D341Med (cell line): ENCODE measurements at regions not wholly inside any gene's neighbourhood (a gene's known extent, or its start where the extent isn't known, plus 50 kb on each side); places are given as distances from the start of the nearest gene placed in this dataset.
"Not testable (repeated sequence)": the region's sequence is repeated elsewhere in the genome, so short reads cannot be mapped to it uniquely, and the experiment has no call there.

Experiments
- DNase-seq: peaks from one replicate; pipeline ENCODE4 v3.0.0; 2012; ENCODE audit warnings: low spot score

DNA sequence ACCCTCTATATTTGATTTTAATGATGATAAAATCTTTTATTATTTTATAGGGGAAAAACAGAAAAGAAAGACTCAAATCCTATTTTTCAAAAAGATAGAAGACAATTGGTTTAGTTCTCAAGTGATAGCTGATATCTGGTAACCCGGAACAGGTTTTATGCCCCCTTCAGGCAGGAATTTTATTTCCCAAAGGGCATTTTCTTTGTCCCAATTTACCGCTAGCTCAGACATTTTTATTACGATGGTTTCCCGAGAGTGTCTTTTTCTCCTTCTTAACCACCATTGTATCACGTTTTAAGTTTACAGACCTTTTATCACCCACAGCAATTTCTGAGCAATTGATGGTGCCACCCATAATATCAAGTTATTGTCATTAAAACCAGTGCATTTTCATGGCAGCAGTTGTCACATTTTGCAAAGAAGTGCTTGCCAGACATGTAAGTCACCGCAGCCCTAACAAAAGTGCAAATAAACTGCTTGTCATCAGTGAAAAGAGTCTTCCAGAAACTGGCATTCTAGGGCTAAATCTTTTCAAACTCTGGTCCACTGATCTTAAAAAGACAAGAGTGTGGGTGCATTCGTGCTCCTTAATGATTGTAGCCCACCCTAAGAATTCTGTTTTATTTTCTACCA is 204.8 kb upstream of the VCX start:
- DNase-seq = no peak

DNA sequence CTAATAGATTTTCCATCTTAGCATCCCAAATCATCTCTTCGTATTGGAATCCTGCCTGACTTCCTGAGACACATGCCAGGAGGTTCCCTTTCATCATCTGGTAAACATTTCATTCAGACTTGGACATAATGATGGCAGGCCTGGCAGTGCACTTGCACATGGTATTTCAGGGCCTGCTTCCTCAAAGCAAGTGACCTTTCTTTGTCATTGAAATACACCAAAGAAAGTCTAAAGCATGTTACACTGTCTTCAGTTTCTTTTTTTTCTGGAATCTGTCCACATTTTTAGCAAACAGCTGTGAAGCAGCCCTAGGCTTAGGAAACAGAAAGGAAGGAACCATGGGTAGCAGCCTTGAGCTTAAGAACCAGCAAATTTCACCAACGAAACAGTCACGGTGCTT is 205.9 kb upstream of the VCX start:
- no peak for DNase-seq

DNA sequence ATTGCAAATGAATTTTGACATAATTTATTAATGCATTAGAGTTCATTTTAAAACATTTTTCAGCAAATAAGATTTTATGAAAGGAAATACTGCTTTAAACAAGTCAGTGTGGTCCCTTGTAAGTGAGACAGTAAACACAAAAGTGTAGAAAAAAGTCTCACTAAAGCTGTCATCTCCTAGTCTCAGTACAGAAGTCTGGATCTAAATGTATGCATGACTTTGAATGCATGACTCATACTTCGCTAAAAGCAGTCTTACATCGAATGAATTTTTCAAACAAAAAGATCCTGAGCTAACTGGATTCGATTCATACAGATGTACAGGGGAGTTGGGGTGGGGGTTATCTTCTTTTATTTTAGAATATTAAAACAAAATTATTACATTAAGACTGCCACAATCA is 207.4 kb upstream of the VCX start:
- no peak for DNase-seq

DNA sequence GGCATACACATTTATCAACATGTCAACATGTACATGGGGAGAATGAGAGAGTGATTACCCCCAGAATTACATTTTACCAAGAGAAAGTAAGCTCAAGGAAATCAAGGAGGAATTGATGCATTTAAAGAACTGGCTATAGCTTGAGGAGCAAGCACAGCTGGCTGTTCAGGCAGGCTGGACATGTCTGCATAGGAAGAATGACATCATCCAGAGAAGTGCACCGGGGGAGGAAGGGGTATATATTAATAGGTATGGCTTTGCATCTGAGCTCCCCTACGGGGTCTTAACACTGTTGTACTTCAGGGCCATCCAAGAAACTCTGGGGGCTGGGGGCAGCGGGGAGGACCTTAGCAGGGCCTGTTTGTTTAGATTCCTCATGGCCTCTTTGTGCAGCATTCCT is 222.4 kb upstream of the VCX start:
- DNase-seq = no peak

GRCh38 chrX:7617994-7618393 is 225.0 kb upstream of the VCX start:
- no peak for DNase-seq

DNA sequence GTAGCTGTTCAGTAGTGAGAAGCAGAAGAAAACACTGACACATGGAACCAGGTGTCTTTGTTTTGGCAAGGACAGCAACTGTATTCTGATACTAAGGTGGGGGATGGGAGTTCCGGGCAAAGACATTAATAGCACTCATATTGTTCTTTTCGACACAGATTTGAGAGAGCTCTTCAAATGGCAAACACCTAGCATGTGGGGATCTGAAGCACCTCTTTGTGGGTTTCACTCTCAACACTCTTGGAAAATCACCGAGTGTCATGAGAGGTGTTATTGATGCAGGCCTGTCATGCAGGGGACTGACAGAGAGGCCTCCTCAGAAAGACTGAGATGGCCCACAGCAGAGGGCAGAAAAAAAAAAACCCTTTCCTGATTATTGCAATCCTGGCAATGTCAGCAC is 228.4 kb upstream of the VCX start:
- DNase-seq = no peak

GRCh38 chrX:7608625-7609024 is 234.3 kb upstream of the VCX start:
- not testable (repeated sequence) for DNase-seq

DNA sequence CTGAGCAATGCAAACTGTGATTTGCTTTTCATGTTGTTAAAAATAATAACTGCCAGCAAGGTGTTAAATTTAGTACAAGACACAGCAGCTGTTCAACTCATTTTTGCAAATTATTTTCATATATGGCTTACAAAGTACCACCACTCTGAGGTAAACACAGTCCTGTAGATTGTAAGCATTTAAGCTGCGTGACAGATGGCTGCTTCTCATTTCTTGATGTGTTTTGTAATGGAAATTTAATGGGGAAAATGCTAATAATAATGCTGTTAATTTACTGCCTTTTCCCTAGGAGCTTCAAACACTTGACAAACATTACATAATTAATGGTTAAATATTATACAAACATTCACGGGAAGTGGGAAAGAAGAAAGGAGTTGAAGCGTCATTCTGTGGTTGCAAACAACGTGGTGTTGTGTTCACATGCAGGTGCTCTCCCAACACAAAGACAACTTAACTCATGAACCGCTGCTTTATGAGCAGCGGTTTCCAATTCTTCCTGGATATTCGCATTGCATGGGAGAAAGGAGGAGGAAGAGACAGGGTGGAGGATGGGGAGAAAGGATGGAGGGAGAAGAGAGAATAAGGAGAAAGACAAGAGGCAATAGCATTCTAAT is 236.8 kb upstream of the VCX start:
- no peak for DNase-seq

- no peak for DNase-seq
Observed at GRCh38 chrX:7603387-7603786, 239.6 kb upstream of the VCX start.

GRCh38 chrX:7596822-7597221 is 246.1 kb upstream of the VCX start:
- DNase-seq = no peak

DNA sequence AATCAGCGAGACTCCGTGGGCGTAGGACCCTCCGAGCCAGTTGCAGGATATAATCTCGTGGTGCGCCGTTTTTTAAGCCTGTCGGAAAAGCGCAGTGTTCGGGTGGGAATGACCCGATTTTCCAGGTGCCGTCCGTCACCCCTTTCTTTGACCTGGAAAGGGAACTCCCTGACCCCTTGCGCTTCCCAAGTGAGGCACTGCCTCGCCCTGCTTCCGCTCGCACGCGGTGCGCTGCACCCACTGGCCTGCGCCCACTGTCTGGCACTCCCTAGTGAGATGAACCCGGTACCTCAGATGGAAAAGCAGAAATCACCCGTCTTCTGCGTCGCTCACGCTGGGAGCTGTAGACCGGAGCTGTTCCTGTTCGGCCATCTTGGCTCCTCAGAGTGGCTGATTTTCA is 249.6 kb upstream of the VCX start:
- DNase-seq = not testable (repeated sequence)

DNA sequence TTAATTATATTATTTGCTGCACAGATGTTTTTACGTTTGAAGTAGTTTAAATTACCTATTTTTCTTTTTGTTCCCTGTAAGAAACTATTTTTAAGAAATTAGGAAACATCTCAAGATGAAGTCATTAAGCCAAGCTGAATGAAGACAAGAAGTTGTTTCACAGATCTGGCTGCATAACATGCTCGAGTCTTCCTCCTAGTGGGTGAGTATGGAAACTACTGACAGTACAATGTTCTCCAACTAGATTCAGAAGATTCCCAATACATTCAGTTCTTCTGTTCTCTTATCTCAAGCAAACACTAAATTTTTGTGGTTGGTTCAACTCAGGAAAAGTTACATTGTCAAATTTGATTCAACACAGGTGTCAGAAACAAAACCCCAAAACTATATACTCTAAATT is 256.8 kb upstream of the VCX start:
- peak; percentile 30 for DNase-seq

DNA sequence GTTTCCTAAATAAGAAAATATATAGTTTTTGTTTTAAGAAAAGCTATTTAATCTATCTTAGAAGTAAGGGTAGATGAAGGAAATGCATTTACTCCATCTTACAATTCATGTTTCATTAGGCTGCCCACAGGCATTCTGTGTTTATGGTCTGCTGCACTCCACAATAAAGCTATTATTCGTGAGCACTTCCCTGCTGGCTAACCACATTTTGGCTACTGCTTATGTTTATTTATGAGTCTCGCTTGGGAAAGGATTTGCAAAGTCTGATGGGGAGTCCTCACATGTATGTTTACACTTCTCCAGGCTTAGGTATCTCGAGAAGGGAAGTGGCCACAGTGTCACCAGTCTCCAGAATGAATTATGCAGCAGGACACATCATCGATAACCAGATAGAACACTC is 260.8 kb upstream of the VCX start:
- DNase-seq = no peak

DNA sequence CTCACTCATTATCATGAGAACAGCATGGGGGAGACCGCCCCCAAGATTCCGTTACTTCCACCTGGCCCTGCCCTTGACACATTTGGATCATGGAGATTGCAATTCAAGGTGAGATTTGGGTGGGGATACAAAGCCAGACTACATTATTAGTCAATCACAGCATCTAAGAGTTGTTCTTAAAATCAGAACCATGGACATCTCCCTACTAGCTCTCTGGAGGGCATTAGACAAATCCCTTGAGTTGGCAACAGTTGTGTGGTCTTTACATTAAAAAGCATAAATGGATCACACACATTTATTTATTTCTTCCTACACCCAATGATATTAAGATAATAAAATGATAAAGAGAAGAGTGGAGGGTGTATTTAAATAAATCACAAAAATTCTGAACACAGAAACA is 262.8 kb upstream of the VCX start:
- no peak for DNase-seq

DNA sequence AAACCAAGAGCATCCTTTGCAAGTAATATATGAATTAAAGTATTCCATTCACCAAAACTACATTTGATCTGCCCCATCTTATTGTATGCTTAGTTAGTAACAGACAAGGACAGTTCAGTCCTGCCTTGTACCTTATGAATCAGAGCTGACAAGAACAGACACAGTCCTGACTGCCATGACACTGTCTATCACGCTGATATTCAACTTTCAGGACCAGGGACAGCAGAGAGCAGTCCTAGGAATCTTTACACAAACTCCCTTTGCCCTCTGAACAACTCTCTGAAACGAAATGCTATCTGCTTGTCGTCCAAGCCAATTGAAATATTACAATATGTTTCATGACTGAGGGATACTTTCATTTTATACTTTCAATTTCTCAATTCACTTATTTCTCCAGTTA is 268.6 kb upstream of the VCX start:
- no peak for DNase-seq

DNA sequence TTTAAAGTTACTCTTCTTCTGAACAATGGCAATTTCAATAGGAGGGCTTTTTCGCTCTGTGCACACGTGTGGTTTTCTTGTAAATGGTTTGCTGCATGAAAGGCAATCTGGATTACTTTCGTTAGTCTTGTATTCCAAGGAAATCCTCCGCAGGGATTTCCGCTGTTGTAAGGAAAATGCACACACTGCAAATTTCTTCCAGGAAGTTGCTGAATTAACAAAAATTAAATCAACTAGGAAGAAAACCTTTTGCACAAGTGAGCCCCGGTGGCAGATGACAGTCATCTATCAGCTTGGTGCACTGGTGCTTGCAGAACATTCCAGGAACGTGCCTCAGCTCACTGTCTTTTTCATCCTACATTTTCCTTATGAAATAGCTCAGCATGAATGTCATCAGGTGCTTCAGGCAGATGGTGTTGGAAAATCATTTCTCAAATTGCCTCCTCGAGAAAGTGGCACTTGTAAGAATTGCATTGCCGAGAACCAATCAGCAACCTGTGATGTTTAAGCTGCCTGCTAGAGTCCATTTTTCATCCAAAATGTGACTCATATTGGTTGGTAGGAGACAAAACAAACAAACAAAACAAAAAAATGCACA is 272.4 kb upstream of the VCX start:
- no peak for DNase-seq

- no peak for DNase-seq
Observed at GRCh38 chrX:7568597-7568996, 274.4 kb upstream of the VCX start.

GRCh38 chrX:7568130-7568529 is 274.8 kb upstream of the VCX start:
- DNase-seq = no peak

DNA sequence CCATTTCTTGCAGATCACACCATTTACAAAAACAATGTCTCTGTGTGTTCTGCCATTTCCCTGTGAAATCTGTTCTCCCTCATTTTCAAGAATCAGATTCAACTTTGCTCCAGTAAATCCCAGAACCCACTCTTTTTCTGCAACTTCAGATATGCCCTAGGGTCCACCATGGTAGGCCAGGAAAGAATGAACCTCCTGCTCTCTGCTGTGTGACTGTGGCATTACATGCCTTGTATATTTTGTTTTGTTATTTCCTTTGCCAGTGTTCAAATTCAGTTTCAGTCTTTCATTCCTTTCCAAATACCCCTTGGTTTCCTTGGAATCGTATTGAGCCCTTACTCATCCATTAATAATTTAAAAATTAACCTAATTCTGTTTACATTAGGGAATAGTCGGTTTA is 290.2 kb upstream of the VCX start:
- no peak for DNase-seq

DNA sequence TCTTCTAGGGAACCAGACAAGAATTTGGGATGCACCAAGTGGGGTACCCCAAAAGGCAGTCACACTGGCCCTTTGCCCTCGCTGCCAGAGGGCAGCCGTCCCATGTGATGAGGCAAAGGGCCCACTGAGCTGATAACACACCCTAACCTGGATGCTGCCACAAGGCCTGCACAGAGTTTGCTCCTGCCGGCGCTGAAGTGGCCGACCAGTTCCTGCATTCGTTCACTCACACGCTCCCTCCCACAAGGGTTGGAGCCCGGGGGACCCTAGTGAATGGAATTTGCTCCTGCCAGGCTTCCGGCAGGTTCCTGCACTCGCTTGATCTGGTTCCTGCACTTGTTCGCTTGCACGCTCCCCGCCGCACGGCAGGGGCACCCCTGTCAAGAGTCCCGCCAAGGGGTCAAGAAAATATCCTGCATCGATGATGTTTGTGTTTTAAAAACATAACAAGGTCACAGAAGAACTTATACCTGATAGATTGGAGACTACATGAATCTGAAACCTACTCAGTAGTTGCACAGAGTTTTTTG is 296.4 kb upstream of the VCX start:
- DNase-seq = no peak

GRCh38 chrX:7545564-7545963 is 297.4 kb upstream of the VCX start:
- no peak for DNase-seq

- no peak for DNase-seq
Observed at GRCh38 chrX:7542587-7543380, 300.2 kb upstream of the VCX start.

DNA sequence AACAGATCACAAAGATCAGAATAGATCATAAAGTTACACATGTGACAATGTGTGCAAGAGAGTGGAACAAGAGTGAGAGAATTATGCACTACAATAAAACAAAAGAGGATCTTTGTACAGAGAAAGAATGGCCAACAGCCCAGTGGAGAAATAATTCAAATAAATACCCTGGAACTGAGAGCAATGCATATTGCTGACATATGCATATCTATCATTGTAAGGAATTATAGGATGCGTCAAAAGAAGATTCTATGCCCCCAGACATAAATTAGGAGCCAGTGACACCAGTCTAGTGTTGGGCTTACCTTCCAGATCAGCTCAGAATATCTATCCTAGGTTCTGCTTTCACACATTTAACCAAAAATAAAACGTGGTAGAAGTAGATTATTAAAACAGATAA is 320.1 kb upstream of the VCX start:
- no peak for DNase-seq
